HepG2 (cell line): ENCODE measurements at regions not wholly inside any gene's neighbourhood (a gene's known extent, or its start where the extent isn't known, plus 50 kb on each side); places are given as distances from the start of the nearest gene placed in this dataset.

Experiments used
- ATAC-seq: fragments of 200-7000 bp; cut with Tn5 transposase; 3 replicates; pipeline ENCODE4 v1.9.1; 2020; ENCODE audit warnings: mild to moderate bottlenecking, moderate library complexity
- BruUV-seq: library from RNA; stranded (reverse); fragments of 400-500 nt; replicated peaks from 2 replicates; lab custom pipeline; 2021; lab: Mats Ljungman, UMichigan
- CTCF ChIA-PET: fragments of 300-600 bp; formaldehyde crosslinking; extraction: SDS; loops from one replicate; lab custom pipeline; 2021; ENCODE audit warnings: low total read pairs, inconsistent platforms, low intra/inter-chr PET ratio; lab: Yijun Ruan, JAX
- POLR2A ChIA-PET: fragments of 350-600 bp; sonication (Branson Sonifier 250); formaldehyde crosslinking; loops from one replicate; lab custom pipeline; 2020; ENCODE audit warnings: antibody characterized with exemption, inconsistent platforms; lab: Yijun Ruan, JAX
- DNase-seq: peaks from one replicate; pipeline ENCODE4 v3.0.0-alpha.2; 2015; ENCODE audit warnings: low spot score
- FAIRE-seq: peaks from 3 replicates; lab custom pipeline; 2011; peaks lifted over from hg19 to GRCh38; lab: Jason Lieb, UNC
- H2AFZ ChIP-seq: one replicate; pipeline ENCODE4 v1.6.1; 2011; ENCODE audit warnings: low read length, inconsistent platforms
- H3K27ac ChIP-seq: fragments of 300-600 bp; 3 replicates; pipeline ENCODE4 v1.8.0; 2011; ENCODE audit warnings: mixed run types, mild to moderate bottlenecking, mixed read lengths, low read length, inconsistent platforms; ENCODE audit not compliant: insufficient read depth; ENCODE audit errors: extremely low read length
- H3K27me3 ChIP-seq, 2 experiments: fragments of 200-600 bp in 1 of 2; 2 replicates in 1 of 2; 3 replicates in 1 of 2; pipeline versions ENCODE4 v1.6.0 to v1.8.0; 2011; ENCODE audit warnings: low read length in 2 of 2, mild to moderate bottlenecking in 2 of 2, moderate library complexity in 2 of 2, inconsistent platforms in 1 of 2; ENCODE audit not compliant: insufficient read depth in 2 of 2, control insufficient read depth in 1 of 2
- H3K36me3 ChIP-seq, 2 experiments: fragments of 200-600 bp in 1 of 2; replicated peaks in 1 of 2; 2 replicates in 1 of 2; 3 replicates in 1 of 2; pipeline versions ENCODE4 v1.5.1 to v1.8.0; 2011; ENCODE audit warnings: low read length in 2 of 2, inconsistent platforms in 1 of 2; ENCODE audit not compliant: insufficient read depth in 2 of 2, control insufficient read depth in 1 of 2
- H3K4me1 ChIP-seq: 2 replicates; pipeline ENCODE4 v1.5.1; 2012; ENCODE audit warnings: low read length, inconsistent platforms; ENCODE audit not compliant: insufficient read depth
- H3K4me2 ChIP-seq: 2 replicates; pipeline ENCODE4 v1.6.0; 2011; ENCODE audit warnings: low read depth, low read length, inconsistent platforms
- H3K4me3 ChIP-seq, 3 experiments: fragments of 200-600 bp in 1 of 3; sonication (generic), shearing (Covaris generic) in 1 of 3; replicated peaks in 1 of 3; 2 replicates each; pipeline ENCODE4 v1.5.1; 2011 to 2016; ENCODE audit warnings: low read length in 3 of 3, inconsistent platforms in 2 of 3, low read depth in 2 of 3, mild to moderate bottlenecking in 2 of 3, control low read depth in 1 of 3, mixed read lengths in 1 of 3; ENCODE audit not compliant: insufficient read depth in 1 of 3
- H3K79me2 ChIP-seq: one replicate; pipeline ENCODE4 v1.6.1; 2011; ENCODE audit warnings: low read length, inconsistent platforms; ENCODE audit not compliant: insufficient read depth
- H3K9ac ChIP-seq: 2 replicates; pipeline ENCODE4 v1.6.0; 2011; ENCODE audit warnings: mild to moderate bottlenecking, low read depth, low read length, inconsistent platforms; ENCODE audit not compliant: insufficient read depth
- H3K9me3 ChIP-seq: 2 replicates; pipeline ENCODE4 v1.5.1; 2012; ENCODE audit warnings: mild to moderate bottlenecking, low read length
- H4K20me1 ChIP-seq: 2 replicates; pipeline ENCODE4 v1.6.0; 2011; ENCODE audit warnings: inconsistent platforms, mild to moderate bottlenecking, low read length, moderate library complexity; ENCODE audit not compliant: insufficient read depth
- ATF7 ChIP-seq, 2 experiments: fragments of 450-650 bp in 1 of 2; sonication (generic) in 1 of 2; formaldehyde crosslinking in 1 of 2; IDR thresholded peaks; 2 replicates each; pipeline versions ENCODE4 v1.4.0 to v1.6.1; 2016 to 2020; ENCODE audit warnings: antibody characterized with exemption in 1 of 2, mild to moderate bottlenecking in 1 of 2, missing genetic modification reagents in 1 of 2
- FOXP4 ChIP-seq: sonication (generic); formaldehyde crosslinking; IDR thresholded peaks from 2 replicates; pipeline ENCODE4 v1.4.0; 2020; ENCODE audit warnings: missing genetic modification reagents
- PHF21A ChIP-seq: sonication (generic); formaldehyde crosslinking; IDR thresholded peaks from 2 replicates; pipeline ENCODE4 v1.5.0; 2020; ENCODE audit warnings: mild to moderate bottlenecking, missing genetic modification reagents
- SNAPC2 ChIP-seq: sonication (generic); formaldehyde crosslinking; IDR thresholded peaks from 2 replicates; pipeline ENCODE4 v1.8.1; 2022; ENCODE audit warnings: mild to moderate bottlenecking, missing genetic modification reagents
- SNAPC4 ChIP-seq: sonication (generic); formaldehyde crosslinking; IDR thresholded peaks from 2 replicates; pipeline ENCODE4 v1.4.0; 2020; ENCODE audit warnings: mild to moderate bottlenecking, missing genetic modification reagents
- THYN1 ChIP-seq: sonication (generic); formaldehyde crosslinking; IDR thresholded peaks from 2 replicates; pipeline ENCODE4 v1.8.1; 2023; ENCODE audit warnings: low read depth, mild to moderate bottlenecking, moderate library complexity, missing genetic modification reagents, borderline replicate concordance
- TRIM22 ChIP-seq: fragments of 450-650 bp; IDR thresholded peaks from 2 replicates; pipeline ENCODE4 v1.6.1; 2017
- ZNF275 ChIP-seq: sonication (generic); formaldehyde crosslinking; IDR thresholded peaks from 2 replicates; pipeline ENCODE4 v1.8.0; 2022; ENCODE audit warnings: missing genetic modification reagents, mild to moderate bottlenecking, inconsistent platforms, borderline replicate concordance
- ZNF597 ChIP-seq: sonication (generic); formaldehyde crosslinking; IDR thresholded peaks from 2 replicates; pipeline ENCODE4 v1.5.0; 2020; ENCODE audit warnings: missing genetic modification reagents
- ZNF768 ChIP-seq: sonication (generic); formaldehyde crosslinking; IDR thresholded peaks from 2 replicates; pipeline ENCODE4 v1.4.0; 2020; ENCODE audit warnings: missing genetic modification reagents
- ZNF792 ChIP-seq: IDR thresholded peaks from 2 replicates; pipeline ENCODE4 v1.6.1; 2016
- WGBS: methylation state at CpG from one replicate; pipeline ENCODE4 v1.1.6; 2017; ENCODE audit warnings: low lambda C conversion rate; 5-methylcytosine and 5-hydroxymethylcytosine counted together
- in situ Hi-C: cut with HindIII; loops from 2 replicates; pipeline ENCODE4 v1.10.0; 2017; ENCODE audit warnings: low pct_unique_long_range_greater_than_20kb; ENCODE audit not compliant: extremely low pct_ligation_motif_present
- intact Hi-C: fragments of 100-400 bp; cut with micrococcal nuclease; formaldehyde crosslinking; loops from one replicate; pipeline ENCODE4 v1.10.0; 2022; ENCODE audit not compliant: unreplicated experiment

- TF ChIP-seq TRIM22 (no peak), FOXP4 (no peak), THYN1 (no peak), ZNF792 (CRISPR knock-in tag) (no peak), ZNF275 (CRISPR knock-in tag) (no peak), ZNF768 (CRISPR knock-in tag) (no peak), SNAPC2 (CRISPR knock-in tag) (no peak), ATF7 (IDR thresholded peaks at IDR 0.05) (no peak), ATF7 (CRISPR knock-in tag; IDR thresholded peaks at IDR 0.05) (no peak)
Measured at GRCh38 chr3:159805411-159805772, 183.2 kb upstream of the IL12A start (continued).

- H3K4me1 ChIP-seq: no peaks in the 10 kb centered on the region
- intact Hi-C loops: loop anchor here (10.0 kb wide), 1 partner anchor 62 kb away; no protein-coding TSS in a partner anchor
- ChIA-PET POLR2A (no interaction called here), CTCF (no interaction called here)
- no peaks in the 10 kb centered on the region for H3K27me3 ChIP-seq
- no peak for ATAC-seq
- no peak overlapping the region for H3K4me3 ChIP-seq
- in situ Hi-C loops: loop anchor here (5.0 kb wide), 1 partner anchor 189 kb away; no protein-coding TSS in a partner anchor
- H3K9me3 ChIP-seq: no peaks in the 10 kb centered on the region
- H3K9ac ChIP-seq: no peak overlapping the region
- no peaks in the 10 kb centered on the region for H3K79me2 ChIP-seq
- no peak for FAIRE-seq
- no peak overlapping the region for H3K4me2 ChIP-seq
- no TSS peak for BruUV-seq
- WGBS: 40% methylated on average over 5 of the region's 5 CpGs
- H4K20me1 ChIP-seq: no peaks in the 10 kb centered on the region
- no peak overlapping the region for H2AFZ ChIP-seq
- no peak for DNase-seq
- no peaks in the 10 kb centered on the region for H3K36me3 ChIP-seq
- H3K27ac ChIP-seq: no peak overlapping the region
- TF ChIP-seq SNAPC4 (CRISPR knock-in tag): no peak
- TF ChIP-seq PHF21A (CRISPR knock-in tag): no peak
- no peak for TF ChIP-seq ATF7 (IDR thresholded peaks at IDR 0.05)
- no peak for TF ChIP-seq ATF7 (CRISPR knock-in tag; IDR thresholded peaks at IDR 0.05)
- no peak for TF ChIP-seq ZNF597
Measured at GRCh38 chr3:159806412-159806811, 182.2 kb upstream of the IL12A start.
